ENCODE measurements at regions not wholly inside any gene's neighbourhood (a gene's known extent, or its start where the extent isn't known, plus 50 kb on each side); places are given as distances from the start of the nearest gene placed in this dataset.

DNA sequence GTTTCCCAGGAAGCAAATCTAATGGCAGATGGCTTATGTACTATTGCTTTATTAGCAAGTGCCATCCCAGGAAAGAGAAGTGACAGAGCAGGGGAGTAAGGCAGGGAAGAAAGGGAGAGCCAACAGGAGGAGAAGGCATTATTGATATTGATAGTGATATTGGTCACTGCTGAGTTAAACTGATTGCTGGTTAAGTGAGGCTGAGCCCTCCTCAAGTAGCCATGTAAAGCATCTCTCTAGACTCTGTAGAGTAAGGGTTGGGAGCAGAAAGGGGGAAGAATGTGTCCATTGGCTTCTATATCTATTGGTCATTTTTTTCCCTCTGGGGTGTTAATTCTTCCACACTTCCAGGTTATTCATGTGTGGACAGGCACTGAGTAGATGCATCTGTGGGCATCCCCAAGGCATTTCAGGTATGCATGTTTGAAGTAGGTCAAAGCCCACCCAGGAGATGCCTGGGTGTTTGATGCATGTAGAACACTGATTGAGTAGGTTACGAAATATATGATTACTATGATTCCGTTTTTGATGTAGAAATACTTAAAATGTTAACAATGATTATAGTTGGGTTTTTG, 290.5 kb upstream of the DPYD start:
- in situ Hi-C loops (cut with MboI) (no loop called here), intact Hi-C loops (cut with micrococcal nuclease; ENCODE audit: unreplicated experiment) (no loop called here)
- ChIA-PET CTCF (no interaction called here), POLR2A (no interaction called here), SMC1A (ENCODE audit: uncharacterized antibody, unreplicated experiment) (no interaction called here), RAD21 (ENCODE audit: unreplicated experiment) (no interaction called here)
- 3% methylated on average over 2 of the region's 2 CpGs for WGBS (ENCODE audit: insufficient coverage, insufficient replicate concordance, low lambda C conversion rate, missing lambda C conversion rate)
- TF ChIP-seq HDAC2 (IDR thresholded peaks at IDR 0.05), result no peak
- TF ChIP-seq WRNIP1 (IDR thresholded peaks at IDR 0.05; ENCODE audit: borderline replicate concordance, low read depth, low read length), result no peak
- no peak for TF ChIP-seq NFIC (IDR thresholded peaks at IDR 0.05; ENCODE audit: low read depth, low read length)
- TF ChIP-seq, protein P1, sequence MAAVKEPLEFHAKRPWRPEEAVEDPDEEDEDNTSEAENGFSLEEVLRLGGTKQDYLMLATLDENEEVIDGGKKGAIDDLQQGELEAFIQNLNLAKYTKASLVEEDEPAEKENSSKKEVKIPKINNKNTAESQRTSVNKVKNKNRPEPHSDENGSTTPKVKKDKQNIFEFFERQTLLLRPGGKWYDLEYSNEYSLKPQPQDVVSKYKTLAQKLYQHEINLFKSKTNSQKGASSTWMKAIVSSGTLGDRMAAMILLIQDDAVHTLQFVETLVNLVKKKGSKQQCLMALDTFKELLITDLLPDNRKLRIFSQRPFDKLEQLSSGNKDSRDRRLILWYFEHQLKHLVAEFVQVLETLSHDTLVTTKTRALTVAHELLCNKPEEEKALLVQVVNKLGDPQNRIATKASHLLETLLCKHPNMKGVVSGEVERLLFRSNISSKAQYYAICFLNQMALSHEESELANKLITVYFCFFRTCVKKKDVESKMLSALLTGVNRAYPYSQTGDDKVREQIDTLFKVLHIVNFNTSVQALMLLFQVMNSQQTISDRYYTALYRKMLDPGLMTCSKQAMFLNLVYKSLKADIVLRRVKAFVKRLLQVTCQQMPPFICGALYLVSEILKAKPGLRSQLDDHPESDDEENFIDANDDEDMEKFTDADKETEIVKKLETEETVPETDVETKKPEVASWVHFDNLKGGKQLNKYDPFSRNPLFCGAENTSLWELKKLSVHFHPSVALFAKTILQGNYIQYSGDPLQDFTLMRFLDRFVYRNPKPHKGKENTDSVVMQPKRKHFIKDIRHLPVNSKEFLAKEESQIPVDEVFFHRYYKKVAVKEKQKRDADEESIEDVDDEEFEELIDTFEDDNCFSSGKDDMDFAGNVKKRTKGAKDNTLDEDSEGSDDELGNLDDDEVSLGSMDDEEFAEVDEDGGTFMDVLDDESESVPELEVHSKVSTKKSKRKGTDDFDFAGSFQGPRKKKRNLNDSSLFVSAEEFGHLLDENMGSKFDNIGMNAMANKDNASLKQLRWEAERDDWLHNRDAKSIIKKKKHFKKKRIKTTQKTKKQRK (IDR thresholded peaks at IDR 0.05; ENCODE audit: low read depth, low read length), result no peak
- no peak for TF ChIP-seq ZNF24 (IDR thresholded peaks at IDR 0.05)
- TF ChIP-seq MTA2 (IDR thresholded peaks at IDR 0.05; ENCODE audit: low read depth), result no peak
- TF ChIP-seq, protein P2, sequence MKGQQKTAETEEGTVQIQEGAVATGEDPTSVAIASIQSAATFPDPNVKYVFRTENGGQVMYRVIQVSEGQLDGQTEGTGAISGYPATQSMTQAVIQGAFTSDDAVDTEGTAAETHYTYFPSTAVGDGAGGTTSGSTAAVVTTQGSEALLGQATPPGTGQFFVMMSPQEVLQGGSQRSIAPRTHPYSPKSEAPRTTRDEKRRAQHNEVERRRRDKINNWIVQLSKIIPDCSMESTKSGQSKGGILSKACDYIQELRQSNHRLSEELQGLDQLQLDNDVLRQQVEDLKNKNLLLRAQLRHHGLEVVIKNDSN (IDR thresholded peaks at IDR 0.05; ENCODE audit: borderline replicate concordance, extremely low read length, insufficient read depth, low read depth, low read length), result no peak
- no peak for DNase-seq (ENCODE audit: low read depth, low spot score)
- Histone ChIP-seq H3K4me2 (ENCODE audit: control insufficient read depth, insufficient read depth) (no peak overlapping the region), H4K20me1 (ENCODE audit: control insufficient read depth, insufficient read depth) (no peaks in the 10 kb centered on the region), H3K27ac (ENCODE audit: control insufficient read depth, insufficient read depth) (no peak overlapping the region), H2AFZ (ENCODE audit: control insufficient read depth, low read depth, low read length) (no peak overlapping the region), H3K36me3 (ENCODE audit: control insufficient read depth in 2 of 2, insufficient read depth in 2 of 2, low read length in 1 of 2) (no peaks in the 10 kb centered on the region), H3K4me3 (no peak overlapping the region), H3K9me3 (replicated peaks; ENCODE audit: control insufficient read depth, insufficient read depth, low read length) (no peaks in the 10 kb centered on the region), H3K4me1 (ENCODE audit: control insufficient read depth, insufficient read depth, low read length) (no peaks in the 10 kb centered on the region), H3K9ac (ENCODE audit: control insufficient read depth, insufficient read depth, low read length) (no peak overlapping the region), H3K79me2 (ENCODE audit: control insufficient read depth, insufficient read depth, low read length) (no peaks in the 10 kb centered on the region), H3K27me3 (replicated peaks in 1 of 2; ENCODE audit: control insufficient read depth in 2 of 2, insufficient read depth in 2 of 2, low read length in 1 of 2) (no peaks in the 10 kb centered on the region)
- ATAC-seq, result no peak
- no TSS peak for BruUV-seq (replicated peaks)
- no peak for FAIRE-seq

All from GM12878 (cell line).